ENCODE measurements at regions not wholly inside any gene's neighbourhood (a gene's known extent, or its start where the extent isn't known, plus 50 kb on each side); places are given as distances from the start of the nearest gene placed in this dataset.

DNA sequence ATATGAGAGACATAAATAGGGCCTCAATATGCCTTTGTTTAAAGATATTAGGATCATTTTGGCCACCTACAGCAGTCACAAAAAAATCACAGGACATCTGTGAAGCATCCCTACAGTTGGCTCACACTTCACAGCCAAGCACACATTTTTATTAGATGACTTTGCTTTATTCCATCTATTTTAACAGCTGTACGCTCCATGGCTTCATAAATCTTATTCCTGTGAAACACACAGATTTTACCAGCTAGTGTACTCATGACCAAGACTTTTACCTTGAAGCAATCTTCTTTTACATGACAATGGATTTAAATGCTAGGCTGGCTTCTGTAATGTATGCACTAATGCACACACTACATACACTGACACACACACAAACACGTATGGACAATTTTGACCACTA is 254.8 kb upstream of the PITRM1 start:
- no peak for TF ChIP-seq ELK1 (IDR thresholded peaks at IDR 0.05; ENCODE audit: borderline replicate concordance, low read depth, low read length)
- no peak for TF ChIP-seq CTCF (conservative IDR thresholded peaks at IDR 0.05; ENCODE audit: low read depth, low read length)
- no peak for TF ChIP-seq POLR2A (IDR thresholded peaks at IDR 0.05; ENCODE audit: low read depth, low read length)
- TF ChIP-seq MXI1 (IDR thresholded peaks at IDR 0.05; ENCODE audit: borderline replicate concordance, low read depth, low read length): no peak
- no peak for TF ChIP-seq NFE2L2 (IDR thresholded peaks at IDR 0.05; ENCODE audit: low read depth, low read length)
- TF ChIP-seq RCOR1 (IDR thresholded peaks at IDR 0.05; ENCODE audit: insufficient replicate concordance, low read length): no peak
- TF ChIP-seq CEBPB (IDR thresholded peaks at IDR 0.05; ENCODE audit: low read depth, low read length): no peak
- TF ChIP-seq RAD21 (IDR thresholded peaks at IDR 0.05; ENCODE audit: low read length): no peak
- TF ChIP-seq CHD1 (IDR thresholded peaks at IDR 0.05; ENCODE audit: low read depth, low read length): no peak
- no peak for TF ChIP-seq USF2 (IDR thresholded peaks at IDR 0.05; ENCODE audit: low read depth, low read length)
- no peak for TF ChIP-seq RFX5 (IDR thresholded peaks at IDR 0.05; ENCODE audit: low read depth, low read length)
- no peak for TF ChIP-seq MAZ (IDR thresholded peaks at IDR 0.05; ENCODE audit: borderline replicate concordance, low read depth, low read length)
- no peak for TF ChIP-seq MAFK (IDR thresholded peaks at IDR 0.05; ENCODE audit: low read depth, low read length)
